ENCODE measurements at regions not wholly inside any gene's neighbourhood (a gene's known extent, or its start where the extent isn't known, plus 50 kb on each side); places are given as distances from the start of the nearest gene placed in this dataset.

GRCh38 chrX:18045436-18045835, 175.2 kb downstream of the BEND2 start:
- WGBS, 3 donors, result 65 to 87% (median 75%) methylated on average over 2 of the region's 2 CpGs
- intact Hi-C loops (cut with DNase I), result no loop called here

GRCh38 chrX:18042776-18043175, 177.9 kb downstream of the BEND2 start:
- TF ChIP-seq CTCF (IDR thresholded peaks at IDR 0.05), result no peak
- WGBS, 3 donors, result 44 to 54% (median 44%) methylated on average over 5 of the region's 5 CpGs
- intact Hi-C loops (cut with DNase I), result no loop called here

More at GRCh38 chrX:18045436-18045835, 175.2 kb downstream of the BEND2 start:
- no peak for TF ChIP-seq CTCF (IDR thresholded peaks at IDR 0.05)
- Histone ChIP-seq H3K9me3 (no peaks in the 10 kb centered on the region), H3K36me3 (ENCODE audit: insufficient read depth in 1 of 2, low read depth in 1 of 2) (no peaks in the 10 kb centered on the region), H3K27ac (no peak overlapping the region), H3K4me1 (no peaks in the 10 kb centered on the region), H3K4me3 (no peak overlapping the region), H3K27me3 (ENCODE audit: insufficient read depth in 3 of 3, low read length in 2 of 3) (peaks cover 0 to 4% (median 2%) of the 10 kb centered on the region in 3 donors)
- no peak for ATAC-seq
- no peak for DNase-seq

GRCh38 chrX:18041656-18042055, 179.0 kb downstream of the BEND2 start:
- H3K4me3 ChIP-seq, result no peak overlapping the region
- WGBS, 3 donors, result 64 to 87% (median 71%) methylated on average over 1 of the region's 1 CpG
- DNase-seq, result no peak

More at GRCh38 chrX:18042776-18043175, 177.9 kb downstream of the BEND2 start:
- ATAC-seq (no peak), DNase-seq (no peak)
- Histone ChIP-seq H3K9me3 (no peaks in the 10 kb centered on the region), H3K27me3 (ENCODE audit: insufficient read depth in 3 of 3, low read length in 2 of 3) (peaks cover 0 to 4% (median 0%) of the 10 kb centered on the region in 3 donors), H3K36me3 (ENCODE audit: insufficient read depth in 1 of 2, low read depth in 1 of 2) (no peaks in the 10 kb centered on the region), H3K27ac (no peak overlapping the region), H3K4me1 (no peaks in the 10 kb centered on the region), H3K4me3 (no peak overlapping the region)

GRCh38 chrX:18039023-18039422, 177.9 kb upstream of the RAI2 start:
- DNase-seq, result no peak
- no peaks in the 10 kb centered on the region for H3K36me3 ChIP-seq (ENCODE audit: insufficient read depth in 1 of 2, low read depth in 1 of 2)
- ATAC-seq, result no peak
- WGBS, 3 donors, result 71 to 79% (median 75%) methylated on average over 2 of the region's 2 CpGs
- no peak overlapping the region for H3K4me3 ChIP-seq
- H3K9me3 ChIP-seq, result no peaks in the 10 kb centered on the region
- TF ChIP-seq CTCF (IDR thresholded peaks at IDR 0.05), result no peak
- intact Hi-C loops (cut with DNase I), result no loop called here
- no peaks in the 10 kb centered on the region for H3K4me1 ChIP-seq
- peaks cover 0 to 4% (median 0%) of the 10 kb centered on the region in 3 donors for H3K27me3 ChIP-seq (ENCODE audit: insufficient read depth in 3 of 3, low read length in 2 of 3)
- H3K27ac ChIP-seq, result no peak overlapping the region

More at GRCh38 chrX:18041656-18042055, 179.0 kb downstream of the BEND2 start:
- ATAC-seq, result no peak
- Histone ChIP-seq H3K36me3 (ENCODE audit: insufficient read depth in 1 of 2, low read depth in 1 of 2) (no peaks in the 10 kb centered on the region), H3K9me3 (no peaks in the 10 kb centered on the region), H3K27me3 (ENCODE audit: insufficient read depth in 3 of 3, low read length in 2 of 3) (peaks cover 0 to 4% (median 0%) of the 10 kb centered on the region in 3 donors), H3K27ac (no peak overlapping the region), H3K4me1 (no peaks in the 10 kb centered on the region)
- TF ChIP-seq CTCF (IDR thresholded peaks at IDR 0.05), result no peak
- intact Hi-C loops (cut with DNase I), result no loop called here

GRCh38 chrX:18036394-18036793, 175.3 kb upstream of the RAI2 start:
- H3K4me1 ChIP-seq, result no peaks in the 10 kb centered on the region
- H3K36me3 ChIP-seq (ENCODE audit: insufficient read depth in 1 of 2, low read depth in 1 of 2), result no peaks in the 10 kb centered on the region
- ATAC-seq (no peak), DNase-seq (no peak)
- intact Hi-C loops (cut with DNase I), result no loop called here
- TF ChIP-seq CTCF (IDR thresholded peaks at IDR 0.05), result no peak
- WGBS, 3 donors, result 58 to 75% (median 75%) methylated on average over 2 of the region's 2 CpGs
- H3K27me3 ChIP-seq (ENCODE audit: insufficient read depth in 3 of 3, low read length in 2 of 3), result peaks cover 0 to under 1% (median 0%) of the 10 kb centered on the region in 3 donors
- H3K9me3 ChIP-seq, result no peaks in the 10 kb centered on the region
- no peak overlapping the region for H3K4me3 ChIP-seq
- H3K27ac ChIP-seq, result no peak overlapping the region

Data from psoas muscle (tissue), 7 donors.